DOHH2 (cell line): ENCODE measurements at regions not wholly inside any gene's neighbourhood (a gene's known extent, or its start where the extent isn't known, plus 50 kb on each side); places are given as distances from the start of the nearest gene placed in this dataset.

Experiments
- CTCF ChIP-seq: fragments of 200-600 bp; sonication (generic); IDR thresholded peaks from one replicate; pipeline ENCODE4 v1.5.1; 2014; ENCODE audit warnings: antibody characterized with exemption, mild to moderate bottlenecking, low read depth, low read length; ENCODE audit not compliant: poor library complexity, severe bottlenecking
- EZH2phosphoT487 ChIP-seq: fragments of 200-600 bp; sonication (generic); IDR thresholded peaks from 2 replicates; pipeline ENCODE4 v1.6.1; 2017; ENCODE audit warnings: borderline replicate concordance, mild to moderate bottlenecking, antibody characterized with exemption, low read length, moderate library complexity, mixed read lengths

GRCh38 chrX:109843963-109844751, 111.1 kb upstream of the ACSL4 start:
- TF ChIP-seq CTCF (no peak), EZH2phosphoT487 (no peak)
